ENCODE measurements at regions not wholly inside any gene's neighbourhood (a gene's known extent, or its start where the extent isn't known, plus 50 kb on each side); places are given as distances from the start of the nearest gene placed in this dataset.

GRCh38 chrX:127085939-127086338 lies 266.4 kb downstream of the PRR32 start:
- no peak overlapping the region for H3K27ac ChIP-seq (ENCODE audit: low read depth, low read length)
- POLR2A ChIA-PET, result no interaction called here
- ATAC-seq (no peak), DNase-seq (no peak)
- Mint-ChIP-seq H3K4me3 (no peak overlapping the region), H3K27me3 (no peaks in the 10 kb centered on the region), H3K36me3 (no peaks in the 10 kb centered on the region), H3K27ac (no peak overlapping the region), H3K4me1 (no peaks in the 10 kb centered on the region), H3K9me3 (peaks cover 0 to 5% (median 0%) of the 10 kb centered on the region in 11 donors)
- H3K36me3 ChIP-seq (ENCODE audit: control insufficient read depth in 2 of 3, insufficient read depth in 3 of 3, low read length in 3 of 3), result no peaks in the 10 kb centered on the region
- no peaks in the 10 kb centered on the region for H3K9me3 ChIP-seq (ENCODE audit: control insufficient read depth in 2 of 3, low read length in 3 of 3)
- H3K4me1 ChIP-seq (ENCODE audit: control insufficient read depth in 2 of 2, insufficient read depth in 2 of 2, low read length in 2 of 2), result no peaks in the 10 kb centered on the region
- intact Hi-C loops (cut with micrococcal nuclease), result no loop called here
- H3K27me3 ChIP-seq (ENCODE audit: control insufficient read depth in 2 of 2, insufficient read depth in 2 of 2, low read length in 2 of 2), result no peaks in the 10 kb centered on the region
- H3K4me3 ChIP-seq (ENCODE audit: low read length), result no peak overlapping the region
- CTCF ChIA-PET, result no interaction called here

GRCh38 chrX:127112726-127113125 lies 293.2 kb downstream of the PRR32 start:
- no peak overlapping the region for H3K27ac Mint-ChIP-seq
- ATAC-seq (no peak), DNase-seq (no peak)
- no peaks in the 10 kb centered on the region for H3K36me3 ChIP-seq (ENCODE audit: control insufficient read depth in 2 of 3, insufficient read depth in 3 of 3, low read length in 3 of 3)
- H3K4me3 ChIP-seq (ENCODE audit: low read length), result no peak overlapping the region
- no peak overlapping the region for H3K27ac ChIP-seq (ENCODE audit: low read depth, low read length)
- no peaks in the 10 kb centered on the region for H3K4me1 Mint-ChIP-seq
- peaks cover 0 to 3% (median 0%) of the 10 kb centered on the region in 3 experiments for H3K9me3 ChIP-seq (ENCODE audit: control insufficient read depth in 2 of 3, low read length in 3 of 3)
- intact Hi-C loops (cut with micrococcal nuclease), result no loop called here
- CTCF ChIA-PET, result no interaction called here
- no peaks in the 10 kb centered on the region for H3K36me3 Mint-ChIP-seq
- no peak overlapping the region for H3K4me3 Mint-ChIP-seq
- peaks cover 0 to 31% (median 10%) of the 10 kb centered on the region in 11 donors for H3K9me3 Mint-ChIP-seq
- H3K27me3 ChIP-seq (ENCODE audit: control insufficient read depth in 2 of 2, insufficient read depth in 2 of 2, low read length in 2 of 2), result no peaks in the 10 kb centered on the region
- POLR2A ChIA-PET, result no interaction called here
- H3K27me3 Mint-ChIP-seq, result no peaks in the 10 kb centered on the region
- H3K4me1 ChIP-seq (ENCODE audit: control insufficient read depth in 2 of 2, insufficient read depth in 2 of 2, low read length in 2 of 2), result no peaks in the 10 kb centered on the region

- Histone ChIP-seq H3K9me3 (ENCODE audit: control insufficient read depth in 2 of 3, low read length in 3 of 3) (no peaks in the 10 kb centered on the region), H3K4me3 (ENCODE audit: low read length) (no peak overlapping the region), H3K27ac (ENCODE audit: low read depth, low read length) (no peak overlapping the region), H3K4me1 (ENCODE audit: control insufficient read depth in 2 of 2, insufficient read depth in 2 of 2, low read length in 2 of 2) (no peaks in the 10 kb centered on the region), H3K27me3 (ENCODE audit: control insufficient read depth in 2 of 2, insufficient read depth in 2 of 2, low read length in 2 of 2) (no peaks in the 10 kb centered on the region), H3K36me3 (ENCODE audit: control insufficient read depth in 2 of 3, insufficient read depth in 3 of 3, low read length in 3 of 3) (no peaks in the 10 kb centered on the region)
- Mint-ChIP-seq H3K9me3 (peaks cover 0 to 4% (median 0%) of the 10 kb centered on the region in 11 donors), H3K27ac (no peak overlapping the region), H3K4me1 (no peaks in the 10 kb centered on the region), H3K27me3 (no peaks in the 10 kb centered on the region), H3K4me3 (no peak overlapping the region), H3K36me3 (no peaks in the 10 kb centered on the region)
- DNase-seq (no peak), ATAC-seq (no peak)
- ChIA-PET CTCF (no interaction called here), POLR2A (no interaction called here)
- intact Hi-C loops (cut with micrococcal nuclease), result no loop called here
These were observed 305.3 kb downstream of the PRR32 start for GRCh38 chrX:127124871-127125270.

GRCh38 chrX:127128282-127128681 lies 308.8 kb downstream of the PRR32 start:
- no peaks in the 10 kb centered on the region for H3K9me3 ChIP-seq (ENCODE audit: control insufficient read depth in 2 of 3, low read length in 3 of 3)
- Mint-ChIP-seq H3K4me3 (no peak overlapping the region), H3K4me1 (no peaks in the 10 kb centered on the region), H3K9me3 (peaks cover 0 to 1% (median 0%) of the 10 kb centered on the region in 11 donors), H3K27ac (no peak overlapping the region), H3K27me3 (no peaks in the 10 kb centered on the region), H3K36me3 (no peaks in the 10 kb centered on the region)
- POLR2A ChIA-PET, result no interaction called here
- H3K27ac ChIP-seq (ENCODE audit: low read depth, low read length), result no peak overlapping the region
- no peaks in the 10 kb centered on the region for H3K4me1 ChIP-seq (ENCODE audit: control insufficient read depth in 2 of 2, insufficient read depth in 2 of 2, low read length in 2 of 2)
- DNase-seq (no peak), ATAC-seq (no peak)
- CTCF ChIA-PET, result no interaction called here
- intact Hi-C loops (cut with micrococcal nuclease), result no loop called here
- no peaks in the 10 kb centered on the region for H3K36me3 ChIP-seq (ENCODE audit: control insufficient read depth in 2 of 3, insufficient read depth in 3 of 3, low read length in 3 of 3)
- H3K4me3 ChIP-seq (ENCODE audit: low read length), result no peak overlapping the region
- no peaks in the 10 kb centered on the region for H3K27me3 ChIP-seq (ENCODE audit: control insufficient read depth in 2 of 2, insufficient read depth in 2 of 2, low read length in 2 of 2)

GRCh38 chrX:127129510-127129909 lies 310.0 kb downstream of the PRR32 start:
- DNase-seq (no peak), ATAC-seq (no peak)
- H3K4me1 Mint-ChIP-seq, result no peaks in the 10 kb centered on the region
- H3K27me3 Mint-ChIP-seq, result no peaks in the 10 kb centered on the region
- H3K27ac ChIP-seq (ENCODE audit: low read depth, low read length), result no peak overlapping the region
- H3K4me1 ChIP-seq (ENCODE audit: control insufficient read depth in 2 of 2, insufficient read depth in 2 of 2, low read length in 2 of 2), result no peaks in the 10 kb centered on the region
- intact Hi-C loops (cut with micrococcal nuclease), result no loop called here
- no peaks in the 10 kb centered on the region for H3K27me3 ChIP-seq (ENCODE audit: control insufficient read depth in 2 of 2, insufficient read depth in 2 of 2, low read length in 2 of 2)
- ChIA-PET CTCF (no interaction called here), POLR2A (no interaction called here)
- peaks cover 0 to 3% (median 0%) of the 10 kb centered on the region in 11 donors for H3K9me3 Mint-ChIP-seq
- no peaks in the 10 kb centered on the region for H3K9me3 ChIP-seq (ENCODE audit: control insufficient read depth in 2 of 3, low read length in 3 of 3)
- H3K4me3 Mint-ChIP-seq, result no peak overlapping the region
- no peaks in the 10 kb centered on the region for H3K36me3 ChIP-seq (ENCODE audit: control insufficient read depth in 2 of 3, insufficient read depth in 3 of 3, low read length in 3 of 3)
- H3K27ac Mint-ChIP-seq, result no peak overlapping the region
- no peaks in the 10 kb centered on the region for H3K36me3 Mint-ChIP-seq
- H3K4me3 ChIP-seq (ENCODE audit: low read length), result no peak overlapping the region

GRCh38 chrX:127138218-127138617 lies 318.7 kb downstream of the PRR32 start:
- DNase-seq (no peak), ATAC-seq (no peak)
- H3K36me3 Mint-ChIP-seq, result no peaks in the 10 kb centered on the region
- no peaks in the 10 kb centered on the region for H3K27me3 Mint-ChIP-seq
- peaks cover 0 to 8% (median 0%) of the 10 kb centered on the region in 11 donors for H3K9me3 Mint-ChIP-seq
- H3K4me3 Mint-ChIP-seq, result no peak overlapping the region
- Histone ChIP-seq H3K4me3 (ENCODE audit: low read length) (no peak overlapping the region), H3K4me1 (ENCODE audit: control insufficient read depth in 2 of 2, insufficient read depth in 2 of 2, low read length in 2 of 2) (no peaks in the 10 kb centered on the region), H3K27ac (ENCODE audit: low read depth, low read length) (no peak overlapping the region), H3K9me3 (ENCODE audit: control insufficient read depth in 2 of 3, low read length in 3 of 3) (no peaks in the 10 kb centered on the region), H3K27me3 (ENCODE audit: control insufficient read depth in 2 of 2, insufficient read depth in 2 of 2, low read length in 2 of 2) (no peaks in the 10 kb centered on the region), H3K36me3 (ENCODE audit: control insufficient read depth in 2 of 3, insufficient read depth in 3 of 3, low read length in 3 of 3) (no peaks in the 10 kb centered on the region)
- ChIA-PET POLR2A (no interaction called here), CTCF (no interaction called here)
- H3K4me1 Mint-ChIP-seq, result no peaks in the 10 kb centered on the region
- H3K27ac Mint-ChIP-seq, result no peak overlapping the region
- intact Hi-C loops (cut with micrococcal nuclease), result no loop called here

- DNase-seq (no peak), ATAC-seq (no peak)
- H3K27ac ChIP-seq (ENCODE audit: low read depth, low read length), result no peak overlapping the region
- no peaks in the 10 kb centered on the region for H3K36me3 ChIP-seq (ENCODE audit: control insufficient read depth in 2 of 3, insufficient read depth in 3 of 3, low read length in 3 of 3)
- H3K27ac Mint-ChIP-seq, result no peak overlapping the region
- no peaks in the 10 kb centered on the region for H3K4me1 ChIP-seq (ENCODE audit: control insufficient read depth in 2 of 2, insufficient read depth in 2 of 2, low read length in 2 of 2)
- no peak overlapping the region for H3K4me3 ChIP-seq (ENCODE audit: low read length)
- no peaks in the 10 kb centered on the region for H3K27me3 Mint-ChIP-seq
- H3K4me1 Mint-ChIP-seq, result no peaks in the 10 kb centered on the region
- H3K9me3 ChIP-seq (ENCODE audit: control insufficient read depth in 2 of 3, low read length in 3 of 3), result no peaks in the 10 kb centered on the region
- H3K9me3 Mint-ChIP-seq, result no peaks in the 10 kb centered on the region
- H3K36me3 Mint-ChIP-seq, result no peaks in the 10 kb centered on the region
- H3K4me3 Mint-ChIP-seq, result no peak overlapping the region
- intact Hi-C loops (cut with micrococcal nuclease), result no loop called here
- CTCF ChIA-PET, result no interaction called here
- POLR2A ChIA-PET, result no interaction called here
- no peaks in the 10 kb centered on the region for H3K27me3 ChIP-seq (ENCODE audit: control insufficient read depth in 2 of 2, insufficient read depth in 2 of 2, low read length in 2 of 2)
These were observed 358.4 kb downstream of the PRR32 start for GRCh38 chrX:127177966-127178365.
